ENCODE measurements at regions not wholly inside any gene's neighbourhood (a gene's known extent, or its start where the extent isn't known, plus 50 kb on each side); places are given as distances from the start of the nearest gene placed in this dataset.

- TF ChIP-seq POLR2AphosphoS5 (IDR thresholded peaks at IDR 0.05; ENCODE audit: low read depth) (no peak), CTCF (IDR thresholded peaks at IDR 0.05; ENCODE audit: insufficient read depth, low read length) (no peak), GABPA (IDR thresholded peaks at IDR 0.05; ENCODE audit: low read depth) (no peak), REST (IDR thresholded peaks at IDR 0.05; ENCODE audit: insufficient replicate concordance, low read depth) (no peak), SPI1 (IDR thresholded peaks at IDR 0.05; ENCODE audit: borderline replicate concordance, low read depth) (no peak)
Measured at GRCh38 chr14:26067341-26067740, 530.5 kb downstream of the NOVA1 start.
